GM23338 (cell line): ENCODE measurements at regions not wholly inside any gene's neighbourhood (a gene's known extent, or its start where the extent isn't known, plus 50 kb on each side); places are given as distances from the start of the nearest gene placed in this dataset.

Experiments
- ATAC-seq: fragments of 200-7000 bp; cut with Tn5 transposase; 3 replicates; pipeline ENCODE4 v1.9.1; 2020
- DNase-seq: peaks from one replicate; pipeline ENCODE4 v3.0.0-alpha.2; 2015; ENCODE audit warnings: low spot score
- H2AFZ ChIP-seq: fragments of 200-600 bp; sonication (generic); 2 replicates; pipeline ENCODE4 v1.8.0; 2016; ENCODE audit warnings: antibody characterized with exemption, mild to moderate bottlenecking, moderate library complexity
- H3F3A ChIP-seq: fragments of 200-600 bp; sonication (generic); replicated peaks from 2 replicates; pipeline ENCODE4 v1.8.0; 2017; ENCODE audit warnings: antibody characterized with exemption, mixed run types, low read depth
- H3K27ac ChIP-seq: fragments of 200-600 bp; sonication (generic); 2 replicates; pipeline ENCODE4 v1.6.1; 2016; ENCODE audit warnings: low read depth
- H3K27me3 ChIP-seq: fragments of 200-600 bp; sonication (generic); 2 replicates; pipeline ENCODE4 v1.8.0; 2016; ENCODE audit warnings: mild to moderate bottlenecking, mixed run types, moderate library complexity; ENCODE audit not compliant: insufficient read depth
- H3K36me3 ChIP-seq: fragments of 200-600 bp; sonication (generic); 2 replicates; pipeline ENCODE4 v1.8.0; 2016; ENCODE audit warnings: mild to moderate bottlenecking; ENCODE audit not compliant: insufficient read depth
- H3K4me1 ChIP-seq: fragments of 200-600 bp; sonication (generic); 2 replicates; pipeline ENCODE4 v1.8.0; 2016; ENCODE audit warnings: mild to moderate bottlenecking, moderate library complexity; ENCODE audit not compliant: insufficient read depth
- H3K4me2 ChIP-seq: fragments of 200-600 bp; sonication (generic); 2 replicates; pipeline ENCODE4 v1.7.1; 2017; ENCODE audit warnings: mixed run types
- H3K4me3 ChIP-seq: fragments of 200-600 bp; sonication (generic); 2 replicates; pipeline ENCODE4 v1.6.1; 2016; ENCODE audit warnings: mixed run types
- H3K79me2 ChIP-seq: fragments of 200-600 bp; sonication (generic); replicated peaks from 2 replicates; pipeline ENCODE4 v1.8.0; 2017; ENCODE audit warnings: mild to moderate bottlenecking; ENCODE audit not compliant: insufficient read depth
- H3K9me2 ChIP-seq: fragments of 200-600 bp; sonication (generic); 2 replicates; pipeline ENCODE4 v1.8.0; 2017; ENCODE audit not compliant: insufficient read depth
- H4K20me1 ChIP-seq: fragments of 200-600 bp; sonication (generic); replicated peaks from 2 replicates; pipeline ENCODE4 v1.8.0; 2017; ENCODE audit warnings: mild to moderate bottlenecking; ENCODE audit not compliant: insufficient read depth
- H3K27ac Mint-ChIP-seq: 2 replicates; pipeline ENCODE4 v1.8.0; 2020; ENCODE audit warnings: inconsistent platforms, mild to moderate bottlenecking, moderate library complexity, mixed read lengths
- H3K27me3 Mint-ChIP-seq: 3 replicates; pipeline ENCODE4 v1.8.0; 2022; ENCODE audit warnings: low read depth, mild to moderate bottlenecking, moderate library complexity, mixed read lengths, inconsistent platforms; ENCODE audit not compliant: insufficient read depth, poor library complexity
- H3K36me3 Mint-ChIP-seq: 3 replicates; pipeline ENCODE4 v1.8.0; 2021; ENCODE audit warnings: low read depth, mild to moderate bottlenecking, inconsistent platforms, moderate library complexity, mixed read lengths
- H3K4me1 Mint-ChIP-seq: 3 replicates; pipeline ENCODE4 v1.8.0; 2020; ENCODE audit warnings: mild to moderate bottlenecking, inconsistent platforms, mixed read lengths
- H3K4me3 Mint-ChIP-seq: 3 replicates; pipeline ENCODE4 v1.8.0; 2021; ENCODE audit warnings: moderate library complexity, mild to moderate bottlenecking, inconsistent platforms, mixed read lengths
- H3K9me3 Mint-ChIP-seq: 3 replicates; pipeline ENCODE4 v1.8.0; 2020; ENCODE audit warnings: moderate library complexity, mild to moderate bottlenecking, inconsistent platforms, mixed read lengths
- CREB1 ChIP-seq: fragments of 250-450 bp; sonication (Bioruptor Pico); IDR thresholded peaks from 2 replicates; pipeline ENCODE4 v1.5.0; 2020; ENCODE audit warnings: low read depth, mild to moderate bottlenecking, moderate library complexity
- CTCF ChIP-seq, 2 experiments: fragments of 200-600 bp in 1 of 2; sonication (generic) in 1 of 2; conservative IDR thresholded peaks; 2 replicates each; pipeline versions ENCODE4 v1.5.1 to v1.6.1; 2016 to 2017; ENCODE audit warnings: antibody characterized with exemption in 2 of 2, low read depth in 2 of 2, mild to moderate bottlenecking in 2 of 2, moderate library complexity in 1 of 2
- EZH2phosphoT487 ChIP-seq: fragments of 200-600 bp; sonication (generic); IDR thresholded peaks from one replicate; pipeline ENCODE4 v1.8.1; 2018; ENCODE audit warnings: antibody characterized with exemption; ENCODE audit not compliant: unreplicated experiment
- JUNB ChIP-seq: IDR thresholded peaks from one replicate; pipeline ENCODE4 v1.6.1; 2016; ENCODE audit warnings: antibody characterized with exemption; ENCODE audit not compliant: unreplicated experiment
- NANOG ChIP-seq: IDR thresholded peaks from 2 replicates; pipeline ENCODE4 v1.6.1; 2016; ENCODE audit warnings: antibody characterized with exemption, borderline replicate concordance
- POLR2AphosphoS5 ChIP-seq: IDR thresholded peaks from 2 replicates; pipeline ENCODE4 v1.6.1; 2016; ENCODE audit warnings: antibody characterized with exemption, low read depth
- REST ChIP-seq: IDR thresholded peaks from one replicate; pipeline ENCODE4 v1.6.1; 2018; ENCODE audit warnings: antibody characterized with exemption; ENCODE audit not compliant: unreplicated experiment
- STAT1 ChIP-seq: IDR thresholded peaks from one replicate; pipeline ENCODE4 v1.6.1; 2016; ENCODE audit warnings: antibody characterized with exemption; ENCODE audit not compliant: unreplicated experiment
- ZNF114 ChIP-seq: fragments of 250-450 bp; sonication (Bioruptor Pico); IDR thresholded peaks from 2 replicates; pipeline ENCODE4 v1.5.0; 2020; ENCODE audit warnings: mild to moderate bottlenecking, moderate library complexity
- ZNF331 ChIP-seq: fragments of 250-450 bp; sonication (Bioruptor Pico); IDR thresholded peaks from 2 replicates; pipeline ENCODE4 v1.5.0; 2020; ENCODE audit warnings: low read depth, mild to moderate bottlenecking, moderate library complexity
- ZNF462 ChIP-seq: fragments of 250-450 bp; sonication (Bioruptor Pico); IDR thresholded peaks from 2 replicates; pipeline ENCODE4 v1.5.0; 2020; ENCODE audit warnings: mild to moderate bottlenecking, moderate library complexity

GRCh38 chr3:160125258-160125657 is 100.0 kb upstream of the C3orf80 start:
- no peak for DNase-seq
- Mint-ChIP-seq H3K27me3 (peaks cover under 1% of the 10 kb centered on the region), H3K9me3 (peaks cover 6% of the 10 kb centered on the region), H3K4me3 (no peak overlapping the region), H3K36me3 (0 out of 3 replicates have a peak, but pooled peaks cover 2% of the 10 kb centered on the region), H3K4me1 (peaks cover 8% of the 10 kb centered on the region), H3K27ac (no peak overlapping the region)
- no peaks in the 10 kb centered on the region for H3K79me2 ChIP-seq
- no peak overlapping the region for H3K4me2 ChIP-seq
- H4K20me1 ChIP-seq, result no peaks in the 10 kb centered on the region
- H3K27ac ChIP-seq, result no peak overlapping the region
- H3F3A ChIP-seq, result no peaks in the 10 kb centered on the region
- no peak for TF ChIP-seq ZNF331 (CRISPR knock-in tag)
- no peak overlapping the region for H3K4me3 ChIP-seq
- no peaks in the 10 kb centered on the region; the same call in 1 of the 2 replicates for H3K9me2 ChIP-seq
- H3K4me1 ChIP-seq, result peaks cover 6% of the 10 kb centered on the region; the same call in 1 of the 2 replicates
- H3K27me3 ChIP-seq, result no peaks in the 10 kb centered on the region
- no peaks in the 10 kb centered on the region for H3K36me3 ChIP-seq
- no peak overlapping the region for H2AFZ ChIP-seq
- no peak for ATAC-seq

GRCh38 chr3:160126051-160126450 is 99.2 kb upstream of the C3orf80 start:
- no peak overlapping the region for H3K4me3 ChIP-seq
- H3F3A ChIP-seq, result no peaks in the 10 kb centered on the region
- Mint-ChIP-seq H3K27me3 (peaks cover 2% of the 10 kb centered on the region), H3K4me1 (peaks cover 8% of the 10 kb centered on the region), H3K9me3 (no peaks in the 10 kb centered on the region), H3K36me3 (no peaks in the 10 kb centered on the region), H3K27ac (no peak overlapping the region), H3K4me3 (no peak overlapping the region)
- H2AFZ ChIP-seq, result no peak overlapping the region
- ATAC-seq (no peak), DNase-seq (no peak)
- no peaks in the 10 kb centered on the region; the same call in 1 of the 2 replicates for H3K9me2 ChIP-seq
- no peaks in the 10 kb centered on the region for H4K20me1 ChIP-seq
- no peak overlapping the region for H3K27ac ChIP-seq
- H3K27me3 ChIP-seq, result no peaks in the 10 kb centered on the region
- no peak overlapping the region for H3K4me2 ChIP-seq
- no peaks in the 10 kb centered on the region for H3K79me2 ChIP-seq
- peaks cover 6% of the 10 kb centered on the region; the same call in 1 of the 2 replicates for H3K4me1 ChIP-seq
- H3K36me3 ChIP-seq, result no peaks in the 10 kb centered on the region
- TF ChIP-seq ZNF331 (CRISPR knock-in tag), result no peak
- no peak for TF ChIP-seq ZNF462
- no peak for TF ChIP-seq NANOG
- no peak for TF ChIP-seq POLR2AphosphoS5
- no peak for TF ChIP-seq CTCF (conservative IDR thresholded peaks at IDR 0.05; ENCODE audit: low read depth in 2 of 2)
- TF ChIP-seq STAT1, result no peak
- no peak for TF ChIP-seq REST
- no peak for TF ChIP-seq CREB1
- no peak for TF ChIP-seq ZNF114 (CRISPR knock-in tag)
- no peak for TF ChIP-seq JUNB
- no peak for TF ChIP-seq EZH2phosphoT487
